ENCODE measurements at regions not wholly inside any gene's neighbourhood (a gene's known extent, or its start where the extent isn't known, plus 50 kb on each side); places are given as distances from the start of the nearest gene placed in this dataset.

- TF ChIP-seq, protein P1, sequence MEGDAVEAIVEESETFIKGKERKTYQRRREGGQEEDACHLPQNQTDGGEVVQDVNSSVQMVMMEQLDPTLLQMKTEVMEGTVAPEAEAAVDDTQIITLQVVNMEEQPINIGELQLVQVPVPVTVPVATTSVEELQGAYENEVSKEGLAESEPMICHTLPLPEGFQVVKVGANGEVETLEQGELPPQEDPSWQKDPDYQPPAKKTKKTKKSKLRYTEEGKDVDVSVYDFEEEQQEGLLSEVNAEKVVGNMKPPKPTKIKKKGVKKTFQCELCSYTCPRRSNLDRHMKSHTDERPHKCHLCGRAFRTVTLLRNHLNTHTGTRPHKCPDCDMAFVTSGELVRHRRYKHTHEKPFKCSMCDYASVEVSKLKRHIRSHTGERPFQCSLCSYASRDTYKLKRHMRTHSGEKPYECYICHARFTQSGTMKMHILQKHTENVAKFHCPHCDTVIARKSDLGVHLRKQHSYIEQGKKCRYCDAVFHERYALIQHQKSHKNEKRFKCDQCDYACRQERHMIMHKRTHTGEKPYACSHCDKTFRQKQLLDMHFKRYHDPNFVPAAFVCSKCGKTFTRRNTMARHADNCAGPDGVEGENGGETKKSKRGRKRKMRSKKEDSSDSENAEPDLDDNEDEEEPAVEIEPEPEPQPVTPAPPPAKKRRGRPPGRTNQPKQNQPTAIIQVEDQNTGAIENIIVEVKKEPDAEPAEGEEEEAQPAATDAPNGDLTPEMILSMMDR (IDR thresholded peaks at IDR 0.05): peak; percentile 33
- no peak for TF ChIP-seq EZH2 (IDR thresholded peaks at IDR 0.05; ENCODE audit: borderline replicate concordance, insufficient read depth, low read depth, low read length, poor library complexity, severe bottlenecking)
- no peaks in the 10 kb centered on the region for H3K9me3 Mint-ChIP-seq (ENCODE audit: insufficient read depth)
- H3K27ac Mint-ChIP-seq: no peak overlapping the region
- no peaks in the 10 kb centered on the region for H3K9me3 ChIP-seq (ENCODE audit: control extremely low read depth in 1 of 3, control insufficient read depth in 2 of 3, insufficient read depth in 1 of 3, low read length in 2 of 3)
- no peak overlapping the region for H3K4me3 Mint-ChIP-seq
- no peaks in the 10 kb centered on the region for H3K27me3 ChIP-seq (replicated peaks in 1 of 4; ENCODE audit: control extremely low read depth in 1 of 4, control insufficient read depth in 3 of 4, insufficient read depth in 4 of 4, low read length in 3 of 4)
- H2AFZ ChIP-seq (ENCODE audit: insufficient read depth, low read depth, low read length, poor library complexity, severe bottlenecking): no peak overlapping the region
- CTCF ChIA-PET: interaction anchor here (0.9 to 3.6 kb wide), 13 partner anchors 20 to 123 kb away, joined by 3 to 39 read pairs (median 4); no protein-coding TSS in a partner anchor
- POLR2A ChIA-PET: no interaction called here
- no peak overlapping the region for H3K9ac ChIP-seq (ENCODE audit: low read length)
- H3K4me2 ChIP-seq (replicated peaks; ENCODE audit: low read depth, low read length, poor library complexity, severe bottlenecking): no peak overlapping the region
- ATAC-seq (ENCODE audit: low read depth): peak; percentile 31
- peak; percentile 50 for DNase-seq
- no peaks in the 10 kb centered on the region for H4K20me1 ChIP-seq (ENCODE audit: control insufficient read depth, insufficient read depth, low read length, poor library complexity, severe bottlenecking)
- H3K4me1 Mint-ChIP-seq: no peaks in the 10 kb centered on the region
- no peaks in the 10 kb centered on the region for H3K4me1 ChIP-seq (ENCODE audit: control insufficient read depth in 2 of 2, insufficient read depth in 2 of 2, low read length in 2 of 2)
- H3K36me3 ChIP-seq (replicated peaks in 1 of 2; ENCODE audit: control extremely low read depth in 1 of 2, control insufficient read depth in 1 of 2, extremely low read depth in 1 of 2, insufficient read depth in 2 of 2, low read length in 1 of 2): peaks cover 18 to 66% of the 10 kb centered on the region in 2 experiments
- H3K79me2 ChIP-seq (ENCODE audit: control insufficient read depth, insufficient read depth, low read length): no peaks in the 10 kb centered on the region
- no peaks in the 10 kb centered on the region for H3K27me3 Mint-ChIP-seq
- intact Hi-C loops (cut with micrococcal nuclease): loop anchor here (1.0 kb wide), 1 partner anchor 68 kb away; no protein-coding TSS in a partner anchor
- 94% methylated on average over 7 of the region's 11 CpGs for WGBS (ENCODE audit: insufficient coverage)
- H3K27ac ChIP-seq (ENCODE audit: low read length in 2 of 2): no peak overlapping the region
- H3K4me3 ChIP-seq (ENCODE audit: control extremely low read depth in 1 of 5, extremely low read depth in 1 of 5, insufficient read depth in 1 of 5, low read depth in 2 of 5, low read length in 4 of 5): no peak overlapping the region
These were observed 53.1 kb downstream of the DOP1B start for GRCh38 chr21:36209626-36210171.

DNA sequence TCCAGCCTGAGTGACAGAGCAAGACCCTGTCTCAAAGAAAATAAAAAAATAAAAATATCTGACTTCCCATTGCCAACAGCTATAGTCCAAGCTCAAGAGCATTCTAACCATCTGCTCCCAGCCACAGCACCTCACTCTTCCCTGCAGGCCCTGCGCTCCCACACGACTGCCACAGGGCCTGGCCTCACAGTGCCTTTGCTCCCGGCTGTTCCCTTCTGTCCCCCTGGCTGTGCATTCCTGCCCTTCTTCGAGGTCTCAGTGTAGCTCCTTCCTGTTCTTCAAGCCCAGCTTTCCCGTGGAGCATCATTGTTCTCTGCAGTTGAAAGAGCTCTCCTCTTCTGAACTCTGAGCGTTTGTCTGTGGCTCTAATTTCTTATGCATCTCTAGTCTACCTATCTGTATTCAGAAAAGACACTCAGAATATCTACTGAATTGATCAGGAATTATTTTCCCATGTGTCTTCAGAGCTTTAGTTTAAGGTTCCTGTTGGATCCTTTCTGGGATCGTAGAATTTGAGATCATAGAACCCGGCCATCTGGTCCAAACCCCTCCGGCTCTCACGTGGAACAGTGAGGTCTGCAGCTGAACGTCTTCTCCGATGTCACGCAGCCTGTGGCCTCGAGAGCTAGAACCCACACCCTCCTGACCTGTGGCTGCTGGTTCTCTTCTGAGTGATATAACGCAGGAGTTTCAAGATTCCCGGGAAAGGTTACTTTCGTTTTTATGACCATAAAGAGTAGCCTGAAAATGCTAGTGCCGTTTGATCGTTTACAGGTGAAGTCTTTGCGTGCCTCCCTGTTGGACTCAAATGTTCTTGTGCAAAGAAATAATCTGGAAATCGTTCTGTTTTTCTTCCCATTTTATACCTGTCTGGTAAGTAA lies 54.4 kb downstream of the DOP1B start:
- no peaks in the 10 kb centered on the region for H3K27me3 Mint-ChIP-seq
- Histone ChIP-seq H3K27ac (ENCODE audit: low read length in 2 of 2) (no peak overlapping the region), H3K79me2 (ENCODE audit: control insufficient read depth, insufficient read depth, low read length) (no peaks in the 10 kb centered on the region), H3K9me3 (ENCODE audit: control extremely low read depth in 1 of 3, control insufficient read depth in 2 of 3, insufficient read depth in 1 of 3, low read length in 2 of 3) (no peaks in the 10 kb centered on the region), H2AFZ (ENCODE audit: insufficient read depth, low read depth, low read length, poor library complexity, severe bottlenecking) (no peak overlapping the region), H4K20me1 (ENCODE audit: control insufficient read depth, insufficient read depth, low read length, poor library complexity, severe bottlenecking) (no peaks in the 10 kb centered on the region), H3K36me3 (replicated peaks in 1 of 2; ENCODE audit: control extremely low read depth in 1 of 2, control insufficient read depth in 1 of 2, extremely low read depth in 1 of 2, insufficient read depth in 2 of 2, low read length in 1 of 2) (peaks cover 18 to 73% of the 10 kb centered on the region in 2 experiments), H3K4me2 (replicated peaks; ENCODE audit: low read depth, low read length, poor library complexity, severe bottlenecking) (no peak overlapping the region), H3K4me3 (ENCODE audit: control extremely low read depth in 1 of 5, extremely low read depth in 1 of 5, insufficient read depth in 1 of 5, low read depth in 2 of 5, low read length in 4 of 5) (no peak overlapping the region), H3K9ac (ENCODE audit: low read length) (no peak overlapping the region), H3K4me1 (ENCODE audit: control insufficient read depth in 2 of 2, insufficient read depth in 2 of 2, low read length in 2 of 2) (no peaks in the 10 kb centered on the region), H3K27me3 (replicated peaks in 1 of 4; ENCODE audit: control extremely low read depth in 1 of 4, control insufficient read depth in 3 of 4, insufficient read depth in 4 of 4, low read length in 3 of 4) (no peaks in the 10 kb centered on the region)
- ChIA-PET POLR2A (interaction anchor here (0.6 kb wide), 1 partner anchor 11 kb away, joined by 4 read pairs; no protein-coding TSS in a partner anchor), CTCF (interaction anchor here (0.9 to 3.6 kb wide), 8 partner anchors 35 to 122 kb away, joined by 3 to 39 read pairs (median 6); no protein-coding TSS in a partner anchor)
- 97% methylated on average over 19 of the region's 21 CpGs for WGBS (ENCODE audit: insufficient coverage)
- H3K9me3 Mint-ChIP-seq (ENCODE audit: insufficient read depth): no peaks in the 10 kb centered on the region
- ATAC-seq (ENCODE audit: low read depth) (no peak), DNase-seq (no peak)
- no peaks in the 10 kb centered on the region for H3K4me1 Mint-ChIP-seq
- peak overlapping the region; percentile 12 for H3K27ac Mint-ChIP-seq
- intact Hi-C loops (cut with micrococcal nuclease): no loop called here
- no peak overlapping the region for H3K4me3 Mint-ChIP-seq
- TF ChIP-seq EZH2 (IDR thresholded peaks at IDR 0.05; ENCODE audit: borderline replicate concordance, insufficient read depth, low read depth, low read length, poor library complexity, severe bottlenecking): no peak
- TF ChIP-seq, protein P1 (IDR thresholded peaks at IDR 0.05): no peak

All from B cell (primary cell).